ENCODE measurements at regions not wholly inside any gene's neighbourhood (a gene's known extent, or its start where the extent isn't known, plus 50 kb on each side); places are given as distances from the start of the nearest gene placed in this dataset.

GRCh38 chr2:239811806-239812560, 213.2 kb downstream of the NDUFA10 start:
- TF ChIP-seq CTCF (IDR thresholded peaks at IDR 0.05) (no peak), POLR2A (IDR thresholded peaks at IDR 0.05) (no peak)
